HG03442 (cell line): ENCODE measurements at regions not wholly inside any gene's neighbourhood (a gene's known extent, or its start where the extent isn't known, plus 50 kb on each side); places are given as distances from the start of the nearest gene placed in this dataset.
"Not testable (repeated sequence)": the region's sequence is repeated elsewhere in the genome, so short reads cannot be mapped to it uniquely, and the experiment has no call there.

Experiments used
- ATAC-seq: cut with Tn5 transposase; IDR thresholded peaks from one replicate; pipeline ENCODE4 v1.9.1; 2021; ENCODE audit warnings: mild to moderate bottlenecking, moderate library complexity; ENCODE audit not compliant: unreplicated experiment

GRCh38 chr1:191305370-191305769 lies 827.7 kb upstream of the BRINP3 start:
- no peak for ATAC-seq

- ATAC-seq = no peak
Measured at GRCh38 chr1:191306916-191307315, 829.3 kb upstream of the BRINP3 start.

- no peak for ATAC-seq
Measured at GRCh38 chr1:191320062-191320461, 838.2 kb upstream of the RGS18 start.

GRCh38 chr1:191327868-191328267 lies 830.4 kb upstream of the RGS18 start:
- ATAC-seq = no peak

GRCh38 chr1:191343816-191344215 lies 814.4 kb upstream of the RGS18 start:
- no peak for ATAC-seq

- ATAC-seq = no peak
Measured at GRCh38 chr1:191346381-191346780, 811.9 kb upstream of the RGS18 start.

- no peak for ATAC-seq
Measured at GRCh38 chr1:191348328-191348727, 809.9 kb upstream of the RGS18 start.

GRCh38 chr1:191350938-191351337 lies 807.3 kb upstream of the RGS18 start:
- ATAC-seq = no peak

GRCh38 chr1:191358724-191359123 lies 799.5 kb upstream of the RGS18 start:
- no peak for ATAC-seq

GRCh38 chr1:191366686-191367085 lies 791.6 kb upstream of the RGS18 start:
- no peak for ATAC-seq

GRCh38 chr1:191368891-191369654 lies 789.2 kb upstream of the RGS18 start:
- no peak for ATAC-seq

- ATAC-seq = no peak
Measured at GRCh38 chr1:191371626-191372025, 786.6 kb upstream of the RGS18 start.

- ATAC-seq = no peak
Measured at GRCh38 chr1:191388283-191388682, 770.0 kb upstream of the RGS18 start.

- no peak for ATAC-seq
Measured at GRCh38 chr1:191396622-191397021, 761.6 kb upstream of the RGS18 start.

GRCh38 chr1:191398551-191398950 lies 759.7 kb upstream of the RGS18 start:
- no peak for ATAC-seq

- ATAC-seq = no peak
Measured at GRCh38 chr1:191405417-191405816, 752.8 kb upstream of the RGS18 start.

- no peak for ATAC-seq
Measured at GRCh38 chr1:191414981-191415640, 743.2 kb upstream of the RGS18 start.

GRCh38 chr1:191419842-191420241 lies 738.4 kb upstream of the RGS18 start:
- no peak for ATAC-seq

GRCh38 chr1:191427593-191427992 lies 730.7 kb upstream of the RGS18 start:
- no peak for ATAC-seq

GRCh38 chr1:191432817-191433216 lies 725.4 kb upstream of the RGS18 start:
- no peak for ATAC-seq

- ATAC-seq = no peak
Measured at GRCh38 chr1:191438979-191439378, 719.3 kb upstream of the RGS18 start.

GRCh38 chr1:191448279-191448678 lies 710.0 kb upstream of the RGS18 start:
- not testable (repeated sequence) for ATAC-seq

- ATAC-seq = no peak
Measured at GRCh38 chr1:191452586-191452985, 705.7 kb upstream of the RGS18 start.
